A549 (cell line): ENCODE measurements at regions not wholly inside any gene's neighbourhood (a gene's known extent, or its start where the extent isn't known, plus 50 kb on each side); places are given as distances from the start of the nearest gene placed in this dataset.

Experiments
- EP300 ChIP-seq, 2 experiments: fragments of >200 bp; sonication (Bioruptor Twin); formaldehyde crosslinking; IDR thresholded peaks; 2 replicates in 1 of 2; 3 replicates in 1 of 2; pipeline ENCODE4 v1.6.1; 2016 to 2017
- POLR2A ChIP-seq: IDR thresholded peaks from 2 replicates; pipeline ENCODE4 v1.6.1; 2012; ENCODE audit warnings: mild to moderate bottlenecking, low read length
- TF ChIP-seq, protein P1 (sequence below): fragments of >200 bp; sonication (Bioruptor Twin); formaldehyde crosslinking; IDR thresholded peaks from 3 replicates; pipeline ENCODE4 v1.5.1; 2016
- TF ChIP-seq, protein P2 (sequence below): IDR thresholded peaks from 2 replicates; pipeline ENCODE4 v1.6.1; 2012

- TF ChIP-seq, protein P1, sequence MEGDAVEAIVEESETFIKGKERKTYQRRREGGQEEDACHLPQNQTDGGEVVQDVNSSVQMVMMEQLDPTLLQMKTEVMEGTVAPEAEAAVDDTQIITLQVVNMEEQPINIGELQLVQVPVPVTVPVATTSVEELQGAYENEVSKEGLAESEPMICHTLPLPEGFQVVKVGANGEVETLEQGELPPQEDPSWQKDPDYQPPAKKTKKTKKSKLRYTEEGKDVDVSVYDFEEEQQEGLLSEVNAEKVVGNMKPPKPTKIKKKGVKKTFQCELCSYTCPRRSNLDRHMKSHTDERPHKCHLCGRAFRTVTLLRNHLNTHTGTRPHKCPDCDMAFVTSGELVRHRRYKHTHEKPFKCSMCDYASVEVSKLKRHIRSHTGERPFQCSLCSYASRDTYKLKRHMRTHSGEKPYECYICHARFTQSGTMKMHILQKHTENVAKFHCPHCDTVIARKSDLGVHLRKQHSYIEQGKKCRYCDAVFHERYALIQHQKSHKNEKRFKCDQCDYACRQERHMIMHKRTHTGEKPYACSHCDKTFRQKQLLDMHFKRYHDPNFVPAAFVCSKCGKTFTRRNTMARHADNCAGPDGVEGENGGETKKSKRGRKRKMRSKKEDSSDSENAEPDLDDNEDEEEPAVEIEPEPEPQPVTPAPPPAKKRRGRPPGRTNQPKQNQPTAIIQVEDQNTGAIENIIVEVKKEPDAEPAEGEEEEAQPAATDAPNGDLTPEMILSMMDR = no peak
- TF ChIP-seq EP300 (IDR thresholded peaks at IDR 0.05) (no peak), POLR2A (no peak)
- TF ChIP-seq, protein P2, sequence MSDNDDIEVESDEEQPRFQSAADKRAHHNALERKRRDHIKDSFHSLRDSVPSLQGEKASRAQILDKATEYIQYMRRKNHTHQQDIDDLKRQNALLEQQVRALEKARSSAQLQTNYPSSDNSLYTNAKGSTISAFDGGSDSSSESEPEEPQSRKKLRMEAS = no peak
Measured at GRCh38 chr10:33669904-33670303, 335.4 kb upstream of the NRP1 start.
